ENCODE measurements at regions not wholly inside any gene's neighbourhood (a gene's known extent, or its start where the extent isn't known, plus 50 kb on each side); places are given as distances from the start of the nearest gene placed in this dataset.
"Not testable (repeated sequence)": the region's sequence is repeated elsewhere in the genome, so short reads cannot be mapped to it uniquely, and the experiment has no call there.

DNA sequence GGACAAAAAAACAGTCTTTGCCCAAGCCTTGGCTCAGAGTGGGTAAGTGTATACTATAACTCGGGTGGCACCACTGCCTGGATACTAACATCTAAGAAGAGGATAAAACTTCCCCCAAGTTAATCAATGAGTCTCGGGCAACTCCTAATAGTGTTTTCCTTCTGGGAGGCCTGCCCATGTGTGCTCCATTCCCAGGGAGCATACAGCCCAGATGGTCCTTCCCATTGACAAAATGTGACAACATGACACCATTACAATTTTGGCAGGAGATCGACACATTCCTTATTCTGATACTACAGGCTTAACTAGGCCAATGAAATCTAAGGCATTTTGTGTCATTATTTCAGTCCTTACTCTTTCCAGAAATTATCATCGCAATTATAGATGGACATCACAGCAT lies 52.7 kb upstream of the CRIM1 start:
- DNase-seq (ENCODE audit: low spot score) = no peak

GRCh38 chr2:36301843-36302242 lies 53.7 kb upstream of the CRIM1 start:
- no peak for DNase-seq (ENCODE audit: low spot score)

DNA sequence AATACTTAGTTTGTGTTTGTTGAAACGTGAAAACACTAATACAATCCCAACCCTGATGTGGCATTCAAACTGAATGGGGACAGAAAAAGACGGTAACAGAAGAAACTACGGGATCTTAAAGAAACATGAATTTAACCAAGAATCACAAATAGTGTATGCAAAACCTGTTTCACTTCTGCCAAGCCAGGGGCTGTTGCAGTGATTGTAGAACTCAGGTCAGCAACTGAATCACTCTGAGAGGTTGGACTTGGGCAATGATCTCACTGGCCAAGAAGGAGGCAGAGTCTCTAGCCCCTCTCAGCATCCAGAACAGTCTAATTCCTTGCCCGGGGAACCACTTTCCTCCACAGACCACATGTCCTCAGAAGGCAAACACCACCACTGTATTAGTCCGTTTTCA lies 54.9 kb upstream of the CRIM1 start:
- no peak for DNase-seq (ENCODE audit: low spot score)

GRCh38 chr2:36296798-36297197 lies 58.8 kb upstream of the CRIM1 start:
- no peak for DNase-seq (ENCODE audit: low spot score)

DNA sequence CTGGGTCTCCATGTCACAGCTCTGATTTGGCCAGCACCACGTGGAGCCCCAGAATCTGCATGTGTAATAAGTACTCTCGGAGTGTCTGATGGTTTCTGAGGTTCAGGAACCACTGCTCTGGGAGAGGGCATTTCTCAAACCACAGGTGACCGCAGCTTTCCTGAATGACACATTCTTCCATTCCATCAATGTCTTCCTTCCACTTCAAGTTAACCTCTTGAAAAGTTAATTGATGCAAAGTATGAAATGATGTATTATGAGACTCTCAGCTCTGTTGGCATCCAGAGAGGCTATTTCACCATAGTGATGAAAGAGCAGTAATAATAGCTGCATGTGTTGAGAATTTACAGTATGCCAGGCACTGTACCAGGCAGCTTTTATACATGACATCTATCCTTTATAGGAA lies 61.3 kb upstream of the CRIM1 start:
- no peak for DNase-seq (ENCODE audit: low spot score)

DNA sequence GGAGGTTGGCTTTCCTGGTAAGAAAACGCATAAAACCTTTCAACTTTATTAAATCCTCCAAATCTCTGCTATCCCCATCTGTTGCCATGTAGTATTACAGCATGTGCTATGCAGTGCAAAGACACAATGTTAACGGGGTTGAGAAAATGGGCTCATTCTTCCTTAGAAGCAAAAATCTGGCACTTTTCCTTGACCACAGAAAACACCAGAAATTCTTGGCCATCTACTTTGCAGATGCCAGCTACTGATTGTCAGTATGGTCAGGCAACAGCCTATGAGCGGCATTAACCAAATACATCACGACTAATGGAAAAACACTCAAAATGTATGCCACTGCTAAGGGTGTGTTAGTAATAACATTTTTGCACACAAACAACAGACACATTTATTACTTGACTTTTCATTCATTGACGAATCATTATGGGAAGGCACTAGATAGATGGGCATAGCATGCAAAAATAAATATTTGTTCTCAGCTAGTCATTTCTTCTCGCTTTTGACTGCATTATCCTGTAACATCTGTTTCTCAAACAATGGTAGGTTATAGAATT lies 65.2 kb upstream of the CRIM1 start:
- peak; percentile 17 for DNase-seq (ENCODE audit: low spot score)

GRCh38 chr2:36289731-36290130 lies 65.8 kb upstream of the CRIM1 start:
- DNase-seq (ENCODE audit: low spot score) = no peak

DNA sequence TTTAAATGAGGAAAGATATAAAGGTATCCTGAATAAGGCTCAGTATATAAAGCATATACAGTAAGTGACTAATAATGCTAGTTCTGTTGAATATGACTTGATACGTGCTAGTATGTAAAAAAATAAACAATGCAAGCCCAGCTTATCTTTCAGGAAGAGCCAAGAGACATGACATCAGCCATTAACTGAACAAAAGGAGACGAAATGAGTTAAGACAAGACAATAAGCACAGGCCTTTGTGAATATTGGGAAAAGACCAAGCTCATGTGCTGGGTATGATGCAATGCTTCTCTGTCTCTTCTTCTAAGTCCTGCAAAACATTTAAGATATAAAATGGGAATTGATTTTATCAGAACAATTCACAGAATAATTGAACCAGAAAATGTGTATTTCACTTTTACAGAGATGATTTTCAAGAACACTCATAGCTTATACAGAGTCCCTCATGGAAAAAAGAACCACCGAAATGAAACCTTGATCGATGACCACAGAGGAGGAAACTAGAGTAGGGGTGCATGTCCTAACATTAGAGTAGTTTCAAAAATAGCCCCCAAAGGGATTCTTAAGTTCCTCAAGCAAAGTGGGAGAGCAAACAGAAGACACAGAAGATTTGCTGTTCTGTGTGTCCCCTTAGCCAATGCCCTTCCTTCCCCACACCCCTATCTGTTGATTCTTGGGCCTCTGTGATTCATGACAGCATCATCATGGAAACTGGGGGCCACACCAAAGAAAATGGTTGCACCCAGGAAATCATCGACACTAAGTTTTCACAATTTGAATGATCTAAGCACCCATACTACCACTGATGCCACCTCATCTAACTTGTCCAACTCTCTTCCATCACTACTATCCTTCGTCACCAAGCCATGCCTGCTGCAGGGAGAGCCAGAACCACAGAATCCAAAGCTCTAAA lies 68.0 kb upstream of the CRIM1 start:
- no peak for DNase-seq (ENCODE audit: low spot score)

DNA sequence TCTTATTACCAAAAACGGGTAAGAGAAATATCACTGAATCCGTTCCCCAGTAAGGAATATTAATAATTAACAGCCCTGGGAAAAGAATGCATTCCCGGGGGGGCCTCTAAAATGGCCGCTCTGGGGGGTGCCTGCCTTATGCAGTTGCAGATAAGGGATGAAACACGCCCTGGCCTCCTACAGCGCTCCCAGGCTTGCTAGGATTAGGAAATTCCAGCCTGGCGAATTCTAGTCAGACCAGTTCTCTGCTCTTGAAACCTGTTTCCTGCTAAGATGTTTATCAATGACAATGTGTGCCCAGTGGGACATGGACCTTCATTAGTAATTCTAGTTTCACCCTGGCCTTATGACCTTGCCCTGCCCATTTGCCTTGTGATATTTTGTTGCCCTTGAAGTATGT lies 76.1 kb upstream of the CRIM1 start:
- DNase-seq (ENCODE audit: low spot score) = not testable (repeated sequence)

GRCh38 chr2:36277881-36278523 lies 77.6 kb upstream of the CRIM1 start:
- no peak for DNase-seq (ENCODE audit: low spot score)

DNA sequence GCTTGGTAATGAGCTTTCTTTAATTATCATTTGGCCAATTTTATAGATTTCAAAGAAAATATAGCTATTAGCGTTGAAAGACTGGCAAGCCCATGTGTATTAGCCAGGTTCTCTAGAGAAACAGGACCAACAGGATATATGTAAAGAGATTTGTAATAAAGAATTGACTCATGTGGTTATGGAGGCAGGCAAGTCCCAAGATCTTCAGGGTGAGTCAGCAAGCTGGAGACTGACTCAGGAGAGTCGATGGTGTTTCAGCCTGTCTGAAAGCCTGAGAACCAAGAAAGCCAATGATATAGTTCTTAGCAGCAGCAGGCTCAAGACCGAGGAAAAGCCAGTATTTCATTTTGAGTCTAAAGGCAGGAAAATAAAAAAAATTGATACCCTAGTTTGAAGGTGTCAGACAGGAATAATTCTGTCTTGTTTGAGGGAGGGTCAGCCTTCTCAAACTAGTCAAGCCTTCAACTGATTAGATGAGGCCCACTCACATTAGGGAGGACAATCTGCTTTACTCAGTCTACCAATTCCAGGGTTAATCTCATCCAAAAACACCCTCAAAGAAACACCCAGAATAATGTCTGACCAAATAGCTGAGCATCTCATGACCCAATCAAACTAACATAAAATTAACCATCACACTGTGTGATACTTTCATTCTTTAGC lies 78.3 kb upstream of the CRIM1 start:
- DNase-seq (ENCODE audit: low spot score) = no peak

DNA sequence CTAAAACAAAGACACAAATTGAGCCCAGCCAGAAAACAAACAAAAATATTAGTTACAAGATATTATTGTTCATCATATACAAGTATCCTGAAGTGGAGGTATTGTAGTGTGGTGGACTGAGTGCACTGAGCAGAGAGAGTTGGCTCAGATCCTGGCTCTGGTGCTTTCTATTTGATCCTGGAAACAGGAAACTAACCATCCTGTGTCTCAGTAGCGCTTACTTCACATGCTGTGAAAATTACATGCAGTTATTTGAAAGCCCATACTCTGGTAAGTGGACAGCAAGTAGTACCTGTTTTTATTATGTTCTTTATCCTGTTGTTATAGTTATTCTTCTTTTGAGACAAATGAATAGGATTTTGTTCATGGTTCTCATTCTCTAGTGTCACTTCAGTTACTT lies 84.3 kb upstream of the CRIM1 start:
- no peak for DNase-seq (ENCODE audit: low spot score)

DNA sequence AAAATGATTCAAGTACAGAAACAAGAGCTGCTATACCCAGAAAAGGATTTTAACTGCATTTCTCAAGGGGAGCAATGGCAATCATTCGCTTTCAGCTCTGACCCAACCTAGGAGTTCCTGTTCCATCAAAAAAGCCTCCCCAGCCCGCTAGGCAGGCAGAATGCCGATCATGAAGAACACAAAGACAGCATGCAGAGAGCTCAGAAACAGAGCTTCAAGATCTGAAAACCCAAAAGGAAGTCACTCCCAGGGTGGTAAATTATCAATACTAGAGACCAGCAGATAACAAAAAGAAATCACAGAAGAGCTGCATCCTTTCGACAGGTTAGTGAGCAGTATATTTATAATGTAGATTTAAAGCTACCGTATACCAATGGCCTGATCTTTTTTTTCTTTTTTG lies 84.8 kb upstream of the CRIM1 start:
- no peak for DNase-seq (ENCODE audit: low spot score)

DNA sequence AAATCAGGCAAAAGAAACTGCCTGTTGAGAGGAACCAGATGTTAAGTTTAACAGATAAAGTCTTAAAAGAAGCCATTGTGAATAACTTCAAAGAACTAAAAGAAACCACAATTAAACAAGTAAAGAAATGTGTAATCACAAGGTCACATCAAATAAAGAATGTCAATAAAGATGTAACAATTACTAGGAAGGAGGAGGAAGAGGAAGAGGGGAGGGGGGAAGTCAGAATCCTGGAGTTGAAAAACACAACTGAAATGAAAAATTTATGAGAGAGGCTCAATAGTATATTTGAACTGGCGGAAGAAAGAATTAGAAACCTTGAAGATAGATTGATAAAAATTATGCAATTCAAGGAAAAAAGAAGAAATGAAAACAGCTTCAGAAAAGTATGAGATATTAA lies 88.4 kb upstream of the CRIM1 start:
- DNase-seq (ENCODE audit: low spot score) = no peak

GRCh38 chr2:36266536-36267121 lies 88.9 kb upstream of the CRIM1 start:
- no peak for DNase-seq (ENCODE audit: low spot score)

- DNase-seq (ENCODE audit: low spot score) = no peak
Observed at GRCh38 chr2:36262581-36262980, 93.0 kb upstream of the CRIM1 start.

DNA sequence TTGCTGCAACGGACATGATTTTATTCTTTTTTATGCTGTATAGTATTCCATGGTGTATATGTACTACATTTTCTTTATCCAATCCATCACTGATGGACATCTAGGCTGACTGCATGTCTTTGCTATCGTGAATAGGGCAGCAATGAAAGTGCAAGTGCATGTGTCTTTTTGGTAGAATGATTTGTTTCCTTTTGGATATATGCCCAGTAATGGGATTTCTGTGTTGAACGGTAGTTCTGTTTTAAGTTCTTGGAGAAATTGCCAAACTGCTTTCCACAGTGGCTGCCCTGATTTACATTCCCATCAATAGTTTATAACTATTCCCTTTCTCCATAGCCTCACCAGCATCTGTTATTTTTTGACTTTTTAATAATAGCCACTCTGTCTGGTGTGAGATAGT lies 99.7 kb upstream of the CRIM1 start:
- no peak for DNase-seq (ENCODE audit: low spot score)

- no peak for DNase-seq (ENCODE audit: low spot score)
Observed at GRCh38 chr2:36253086-36253485, 102.5 kb upstream of the CRIM1 start.

DNA sequence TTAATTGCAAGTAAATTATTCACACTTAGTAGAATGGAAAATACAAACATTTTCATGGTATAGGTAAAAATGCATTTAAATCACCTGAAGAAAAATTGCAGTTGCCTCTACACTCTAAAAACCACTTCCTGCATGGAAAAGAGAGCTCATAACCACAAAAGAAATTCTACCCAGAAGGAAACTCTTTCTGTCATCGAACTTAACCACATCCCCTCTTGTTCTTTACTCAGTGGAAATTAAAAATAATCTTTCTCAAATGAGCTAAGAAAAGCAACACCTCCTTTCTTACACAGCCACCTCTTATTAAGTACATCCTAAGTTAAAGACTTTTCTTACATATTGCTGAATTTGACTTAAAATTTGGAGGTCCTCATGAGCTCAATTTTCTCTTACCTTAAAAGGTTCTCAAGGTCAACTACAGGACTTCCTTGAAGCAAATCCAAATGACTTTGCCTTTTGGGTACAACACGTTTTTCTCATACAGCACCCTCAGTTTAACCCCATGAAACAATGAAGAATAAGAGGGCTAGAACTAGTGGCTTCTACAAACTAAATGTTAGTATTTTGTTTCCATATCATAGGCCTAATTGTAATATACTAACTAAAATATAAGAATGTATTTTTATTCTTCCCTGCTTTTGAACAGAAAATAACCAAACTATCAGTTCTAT lies 109.1 kb upstream of the CRIM1 start:
- no peak for DNase-seq (ENCODE audit: low spot score)

DNA sequence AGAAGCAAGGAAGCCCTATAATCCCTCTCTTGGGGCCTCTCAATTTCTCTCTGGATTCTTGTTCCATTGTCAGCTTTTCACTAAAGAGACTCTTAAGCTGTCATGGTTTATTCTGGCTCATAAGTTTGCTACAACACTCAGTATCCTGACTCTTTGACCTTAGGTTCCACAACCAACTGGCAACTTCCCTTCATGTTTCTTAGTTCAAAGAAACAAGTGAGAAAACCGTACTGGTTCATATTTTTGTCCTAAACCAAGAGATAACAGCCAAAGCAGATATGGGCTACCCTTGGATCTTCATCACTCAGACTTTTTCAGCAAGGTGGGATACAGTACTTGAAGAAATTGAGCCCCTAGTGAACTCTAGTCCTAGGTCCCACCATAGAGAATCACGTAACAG lies 109.9 kb upstream of the CRIM1 start:
- no peak for DNase-seq (ENCODE audit: low spot score)

GRCh38 chr2:36238106-36238505 lies 117.5 kb upstream of the CRIM1 start:
- no peak for DNase-seq (ENCODE audit: low spot score)

DNA sequence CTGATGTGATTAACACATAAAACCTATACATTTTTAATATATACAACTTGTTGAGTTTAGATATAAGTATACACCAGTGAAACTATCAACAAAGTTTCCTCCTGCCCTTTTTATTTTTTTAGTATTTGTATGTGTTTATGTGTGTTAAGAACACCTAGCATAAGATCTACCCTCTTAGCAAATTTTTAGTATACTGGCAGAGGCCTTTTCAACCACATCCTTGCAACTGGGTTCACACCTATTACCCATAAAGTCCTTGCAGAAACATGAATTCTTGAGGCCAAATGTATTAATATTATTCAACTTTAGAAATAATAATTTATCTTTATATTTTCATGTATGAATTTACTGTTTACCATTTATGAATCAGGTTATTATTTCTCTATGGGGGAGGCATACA lies 119.7 kb upstream of the CRIM1 start:
- no peak for DNase-seq (ENCODE audit: low spot score)
